GM23248 (cell line): ENCODE measurements at regions not wholly inside any gene's neighbourhood (a gene's known extent, or its start where the extent isn't known, plus 50 kb on each side); places are given as distances from the start of the nearest gene placed in this dataset.

Experiments
- EZH2 ChIP-seq: fragments of 200-600 bp; sonication (generic); IDR thresholded peaks from 2 replicates; pipeline ENCODE4 v1.6.1; 2018; ENCODE audit warnings: antibody characterized with exemption, mild to moderate bottlenecking; ENCODE audit not compliant: insufficient read depth, poor library complexity, severe bottlenecking
- EZH2phosphoT487 ChIP-seq: fragments of 200-600 bp; sonication (generic); IDR thresholded peaks from 2 replicates; pipeline ENCODE4 v1.6.1; 2018; ENCODE audit warnings: antibody characterized with exemption, moderate library complexity, mild to moderate bottlenecking, low read depth; ENCODE audit not compliant: insufficient read depth

DNA sequence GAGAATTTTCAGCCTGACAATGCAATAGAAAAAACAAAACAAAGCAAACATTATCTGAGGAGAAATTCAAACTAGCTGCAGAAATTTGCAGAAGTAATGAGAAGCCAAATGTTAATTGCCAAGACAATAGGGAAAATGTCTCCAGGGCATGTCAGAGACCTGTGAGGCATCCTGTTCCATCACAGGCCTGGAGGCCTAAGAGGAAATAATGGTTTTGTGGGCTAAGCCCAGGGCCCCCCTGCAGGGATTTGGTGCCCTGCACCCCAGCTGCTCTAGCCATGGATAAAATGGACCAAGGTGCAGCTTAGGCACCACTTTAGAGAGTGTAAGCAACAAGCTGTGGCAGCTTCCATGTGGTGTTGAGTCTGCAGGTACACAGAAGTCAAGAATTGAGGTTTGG, 401.2 kb upstream of the NECTIN3 start:
- no peak for TF ChIP-seq EZH2phosphoT487
- no peak for TF ChIP-seq EZH2
